Body of pancreas (tissue), 4 donors: ENCODE measurements at regions not wholly inside any gene's neighbourhood (a gene's known extent, or its start where the extent isn't known, plus 50 kb on each side); places are given as distances from the start of the nearest gene placed in this dataset.

Source experiments
- POLR2A ChIP-seq, 3 donors: fragments of 450-650 bp; IDR thresholded peaks; one replicate each; pipeline ENCODE4 v1.6.1; 2016; ENCODE audit warnings: antibody characterized with exemption in 3 of 3, mild to moderate bottlenecking in 2 of 3
- TF ChIP-seq, protein P1 (sequence below), 7 experiments: fragments of 450-650 bp in 4 of 7; fragments of 200-600 bp in 3 of 7; sonication (generic) in 3 of 7; IDR thresholded peaks; one replicate each; pipeline ENCODE4 v1.5.1; 2016 to 2019; ENCODE audit warnings: antibody characterized with exemption in 7 of 7

DNA sequence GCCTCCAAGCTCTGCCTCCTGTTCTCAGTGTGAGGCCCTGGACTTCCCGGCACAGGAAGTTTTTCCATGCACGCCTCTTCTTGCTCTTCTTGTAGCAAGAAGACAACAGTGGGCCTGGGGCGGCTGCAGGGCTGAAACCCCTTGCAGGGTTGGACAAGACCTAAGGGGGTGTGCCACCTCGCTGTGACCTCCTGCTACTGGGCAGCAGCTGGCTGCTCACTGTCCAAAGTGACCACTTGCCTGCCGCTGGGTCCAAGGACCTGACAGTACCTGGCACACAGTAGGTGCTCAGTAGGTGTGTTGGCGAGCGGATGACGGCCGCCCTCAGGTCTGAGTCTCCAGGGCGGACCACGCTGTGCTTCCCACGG is 331.6 kb downstream of the C16orf95 start:
- TF ChIP-seq, protein P1, sequence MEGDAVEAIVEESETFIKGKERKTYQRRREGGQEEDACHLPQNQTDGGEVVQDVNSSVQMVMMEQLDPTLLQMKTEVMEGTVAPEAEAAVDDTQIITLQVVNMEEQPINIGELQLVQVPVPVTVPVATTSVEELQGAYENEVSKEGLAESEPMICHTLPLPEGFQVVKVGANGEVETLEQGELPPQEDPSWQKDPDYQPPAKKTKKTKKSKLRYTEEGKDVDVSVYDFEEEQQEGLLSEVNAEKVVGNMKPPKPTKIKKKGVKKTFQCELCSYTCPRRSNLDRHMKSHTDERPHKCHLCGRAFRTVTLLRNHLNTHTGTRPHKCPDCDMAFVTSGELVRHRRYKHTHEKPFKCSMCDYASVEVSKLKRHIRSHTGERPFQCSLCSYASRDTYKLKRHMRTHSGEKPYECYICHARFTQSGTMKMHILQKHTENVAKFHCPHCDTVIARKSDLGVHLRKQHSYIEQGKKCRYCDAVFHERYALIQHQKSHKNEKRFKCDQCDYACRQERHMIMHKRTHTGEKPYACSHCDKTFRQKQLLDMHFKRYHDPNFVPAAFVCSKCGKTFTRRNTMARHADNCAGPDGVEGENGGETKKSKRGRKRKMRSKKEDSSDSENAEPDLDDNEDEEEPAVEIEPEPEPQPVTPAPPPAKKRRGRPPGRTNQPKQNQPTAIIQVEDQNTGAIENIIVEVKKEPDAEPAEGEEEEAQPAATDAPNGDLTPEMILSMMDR (IDR thresholded peaks at IDR 0.05), result no peak
- TF ChIP-seq POLR2A (IDR thresholded peaks at IDR 0.05), result no peak
